Esophagus squamous epithelium (tissue), 4 donors: ENCODE measurements at regions not wholly inside any gene's neighbourhood (a gene's known extent, or its start where the extent isn't known, plus 50 kb on each side); places are given as distances from the start of the nearest gene placed in this dataset.
"Not testable (repeated sequence)": the region's sequence is repeated elsewhere in the genome, so short reads cannot be mapped to it uniquely, and the experiment has no call there.

ENCODE experiments used
- CTCF ChIP-seq, 6 experiments: fragments of 450-650 bp in 4 of 6; fragments of 200-600 bp in 2 of 6; sonication (generic) in 2 of 6; IDR thresholded peaks; one replicate each; pipeline ENCODE4 v1.5.1; 2016 to 2019; ENCODE audit warnings: antibody characterized with exemption in 6 of 6, mild to moderate bottlenecking in 4 of 6, moderate library complexity in 4 of 6
- POLR2A ChIP-seq, 4 donors: fragments of 450-650 bp; IDR thresholded peaks; one replicate each; pipeline ENCODE4 v1.6.1; 2017; ENCODE audit warnings: antibody characterized with exemption in 4 of 4, mild to moderate bottlenecking in 4 of 4, moderate library complexity in 3 of 4

GRCh38 chr14:43698561-43699284 lies 808.4 kb downstream of the FSCB start:
- TF ChIP-seq CTCF, POLR2A (IDR thresholded peaks at IDR 0.05): not testable (repeated sequence)
